DND-41 (cell line): ENCODE measurements at regions not wholly inside any gene's neighbourhood (a gene's known extent, or its start where the extent isn't known, plus 50 kb on each side); places are given as distances from the start of the nearest gene placed in this dataset.

Experiments used
- EZH2 ChIP-seq: IDR thresholded peaks from 3 replicates; pipeline ENCODE4 v1.6.1; 2012; ENCODE audit warnings: borderline replicate concordance, low read depth, mild to moderate bottlenecking, moderate library complexity, low read length, inconsistent platforms; ENCODE audit not compliant: severe bottlenecking
- TF ChIP-seq, protein P1 (sequence below): IDR thresholded peaks from 2 replicates; pipeline ENCODE4 v1.5.1; 2012; ENCODE audit warnings: borderline replicate concordance, low read length, moderate library complexity, mild to moderate bottlenecking; ENCODE audit not compliant: poor library complexity, severe bottlenecking; ENCODE audit errors: extremely low read depth

DNA sequence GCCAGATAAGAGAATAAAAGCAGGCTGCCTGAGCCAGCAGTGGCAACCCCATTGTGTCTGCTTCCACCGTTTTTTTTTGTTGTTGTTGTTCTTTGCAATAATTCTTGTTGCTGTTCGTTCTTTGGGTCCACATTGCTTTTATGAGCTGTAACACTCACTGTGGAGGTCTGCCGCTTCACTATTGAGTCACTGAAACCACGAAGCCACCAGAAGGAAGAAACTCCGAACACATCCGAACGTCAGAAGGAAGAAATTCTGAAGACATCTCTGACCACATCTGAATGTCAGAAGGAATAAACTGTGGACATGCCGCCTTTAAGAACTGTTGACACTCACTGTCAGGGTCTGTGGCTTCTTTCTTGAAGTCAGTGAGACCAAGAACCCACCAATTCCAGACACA is 110.5 kb downstream of the PCDH18 start:
- TF ChIP-seq, protein P1, sequence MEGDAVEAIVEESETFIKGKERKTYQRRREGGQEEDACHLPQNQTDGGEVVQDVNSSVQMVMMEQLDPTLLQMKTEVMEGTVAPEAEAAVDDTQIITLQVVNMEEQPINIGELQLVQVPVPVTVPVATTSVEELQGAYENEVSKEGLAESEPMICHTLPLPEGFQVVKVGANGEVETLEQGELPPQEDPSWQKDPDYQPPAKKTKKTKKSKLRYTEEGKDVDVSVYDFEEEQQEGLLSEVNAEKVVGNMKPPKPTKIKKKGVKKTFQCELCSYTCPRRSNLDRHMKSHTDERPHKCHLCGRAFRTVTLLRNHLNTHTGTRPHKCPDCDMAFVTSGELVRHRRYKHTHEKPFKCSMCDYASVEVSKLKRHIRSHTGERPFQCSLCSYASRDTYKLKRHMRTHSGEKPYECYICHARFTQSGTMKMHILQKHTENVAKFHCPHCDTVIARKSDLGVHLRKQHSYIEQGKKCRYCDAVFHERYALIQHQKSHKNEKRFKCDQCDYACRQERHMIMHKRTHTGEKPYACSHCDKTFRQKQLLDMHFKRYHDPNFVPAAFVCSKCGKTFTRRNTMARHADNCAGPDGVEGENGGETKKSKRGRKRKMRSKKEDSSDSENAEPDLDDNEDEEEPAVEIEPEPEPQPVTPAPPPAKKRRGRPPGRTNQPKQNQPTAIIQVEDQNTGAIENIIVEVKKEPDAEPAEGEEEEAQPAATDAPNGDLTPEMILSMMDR: no peak
- TF ChIP-seq EZH2: no peak
